WI38 (cell line): ENCODE measurements at regions not wholly inside any gene's neighbourhood (a gene's known extent, or its start where the extent isn't known, plus 50 kb on each side); places are given as distances from the start of the nearest gene placed in this dataset.

Experiments used
- H3K4me3 ChIP-seq: 2 replicates; pipeline ENCODE4 v1.5.1; 2011; ENCODE audit warnings: low read depth, mild to moderate bottlenecking, control low read depth, low read length
- CTCF ChIP-seq: IDR thresholded peaks from 2 replicates; pipeline ENCODE4 v1.5.1; 2012; ENCODE audit warnings: low read depth, mild to moderate bottlenecking, control low read depth, low read length

- H3K4me3 ChIP-seq: no peak overlapping the region
- no peak for TF ChIP-seq CTCF
Observed at GRCh38 chr3:187827723-187828122, 82.5 kb upstream of the BCL6 start.

- no peak for TF ChIP-seq CTCF
- H3K4me3 ChIP-seq: no peak overlapping the region
Observed at GRCh38 chr3:187828579-187829452, 83.5 kb upstream of the BCL6 start.

GRCh38 chr3:187830181-187830580 lies 84.9 kb upstream of the BCL6 start:
- H3K4me3 ChIP-seq: no peak overlapping the region
- no peak for TF ChIP-seq CTCF

GRCh38 chr3:187831125-187832051 lies 86.1 kb upstream of the BCL6 start:
- no peak for TF ChIP-seq CTCF
- no peak overlapping the region for H3K4me3 ChIP-seq

GRCh38 chr3:187832202-187832601 lies 86.9 kb upstream of the BCL6 start:
- H3K4me3 ChIP-seq: no peak overlapping the region
- TF ChIP-seq CTCF: no peak

- no peak overlapping the region for H3K4me3 ChIP-seq
Observed at GRCh38 chr3:187833375-187833774, 88.1 kb upstream of the BCL6 start.

More at GRCh38 chr3:187833375-187833774, 88.1 kb upstream of the BCL6 start:
- TF ChIP-seq CTCF: no peak
